ENCODE measurements at regions not wholly inside any gene's neighbourhood (a gene's known extent, or its start where the extent isn't known, plus 50 kb on each side); places are given as distances from the start of the nearest gene placed in this dataset.

- no peak for TF ChIP-seq CTCF (IDR thresholded peaks at IDR 0.05; ENCODE audit: low read length)
- TF ChIP-seq EZH2 (IDR thresholded peaks at IDR 0.05; ENCODE audit: borderline replicate concordance, low read length) = no peak
These were observed 106.4 kb upstream of the SYT10 start for GRCh38 chr12:33546004-33546403.

Data from OCI-LY1 (cell line).